MM.1S (cell line): ENCODE measurements at regions not wholly inside any gene's neighbourhood (a gene's known extent, or its start where the extent isn't known, plus 50 kb on each side); places are given as distances from the start of the nearest gene placed in this dataset.

Experiments
- CTCF ChIP-seq: fragments of 300-600 bp; sonication (generic); IDR thresholded peaks from 2 replicates; pipeline ENCODE4 v1.5.1; 2016; ENCODE audit warnings: antibody characterized with exemption, low read length, mixed read lengths
- EZH2 ChIP-seq: fragments of 300-600 bp; sonication (generic); optimal IDR thresholded peaks from 2 replicates; pipeline ENCODE3; 2017; ENCODE audit warnings: low read depth, mild to moderate bottlenecking, antibody characterized with exemption, low read length, mixed read lengths

- TF ChIP-seq CTCF (no peak), EZH2 (no peak)
These were observed 243.2 kb downstream of the ELAVL2 start for GRCh38 chr9:23582836-23583235.
